ENCODE measurements at regions not wholly inside any gene's neighbourhood (a gene's known extent, or its start where the extent isn't known, plus 50 kb on each side); places are given as distances from the start of the nearest gene placed in this dataset.

GRCh38 chr16:14337303-14338191, 266.4 kb downstream of the MRTFB start:
- no peak for DNase-seq (ENCODE audit: low read depth in 2 of 2)

GRCh38 chr16:14335297-14335696, 264.2 kb downstream of the MRTFB start:
- DNase-seq (ENCODE audit: low read depth in 2 of 2) = no peak

DNA sequence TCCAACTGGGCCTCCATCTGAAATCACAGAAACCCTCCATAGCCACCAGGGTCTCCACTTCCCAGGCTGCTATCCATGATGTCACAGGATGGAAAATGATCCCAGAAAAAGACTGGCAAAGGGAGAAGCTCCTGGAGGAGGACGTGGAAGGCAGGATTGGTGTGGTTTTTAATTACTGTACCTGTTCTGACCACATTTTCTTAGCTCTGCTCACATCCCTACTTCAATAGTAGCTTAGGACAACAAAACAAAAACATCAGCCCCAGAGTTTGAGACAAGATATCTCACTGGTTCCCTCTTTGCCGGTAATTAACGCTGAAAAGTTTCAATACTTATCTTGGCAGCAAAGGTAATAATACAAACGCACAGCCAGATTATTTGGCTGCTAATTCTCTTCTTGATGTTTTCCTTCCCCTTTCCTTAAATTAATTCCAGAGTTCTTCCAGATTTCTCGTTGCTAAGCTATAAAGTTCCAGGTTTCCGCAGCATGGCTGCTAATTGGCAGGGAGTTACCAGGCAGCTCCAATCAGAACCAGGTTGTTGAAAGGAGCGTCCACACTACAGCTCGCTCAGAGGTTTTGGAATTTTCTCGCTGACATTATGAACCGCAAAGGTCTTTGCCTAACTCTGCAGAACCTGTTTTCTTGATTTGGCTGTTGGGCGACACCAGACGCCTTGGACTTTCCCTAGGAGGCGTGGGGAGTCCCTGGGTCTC, 263.4 kb downstream of the MRTFB start:
- no peak for DNase-seq (ENCODE audit: low read depth in 2 of 2)

GRCh38 chr16:14333361-14333760, 262.2 kb downstream of the MRTFB start:
- DNase-seq (ENCODE audit: low read depth in 2 of 2) = no peak

- DNase-seq (ENCODE audit: low read depth in 2 of 2) = no peak
Observed at GRCh38 chr16:14331020-14331419, 259.9 kb downstream of the MRTFB start.

GRCh38 chr16:14329727-14330350, 258.7 kb downstream of the MRTFB start:
- DNase-seq (ENCODE audit: low read depth in 2 of 2) = no peak

- DNase-seq (ENCODE audit: low read depth in 2 of 2) = no peak
Observed at GRCh38 chr16:14325502-14326401, 254.6 kb downstream of the MRTFB start.

DNA sequence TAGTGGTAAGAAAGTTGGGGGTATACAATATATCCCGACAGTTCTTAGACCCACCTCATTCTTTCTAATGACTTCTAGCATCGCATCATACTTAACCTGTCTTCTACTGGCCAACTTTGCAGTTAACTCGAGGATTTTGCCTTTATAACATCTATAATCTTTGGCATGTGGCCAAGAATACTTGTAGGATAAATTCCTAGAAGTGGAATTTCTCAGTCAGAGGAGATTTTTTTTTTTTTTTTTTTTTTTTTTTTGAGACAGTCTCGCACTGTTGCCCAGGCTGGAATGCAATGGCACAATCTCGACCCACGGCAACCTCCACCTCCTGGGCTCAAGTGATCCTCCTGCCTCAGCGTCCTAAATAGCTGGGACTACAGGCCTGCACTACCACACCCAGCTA, 253.5 kb downstream of the MRTFB start:
- DNase-seq (ENCODE audit: low read depth in 2 of 2) = no peak

DNA sequence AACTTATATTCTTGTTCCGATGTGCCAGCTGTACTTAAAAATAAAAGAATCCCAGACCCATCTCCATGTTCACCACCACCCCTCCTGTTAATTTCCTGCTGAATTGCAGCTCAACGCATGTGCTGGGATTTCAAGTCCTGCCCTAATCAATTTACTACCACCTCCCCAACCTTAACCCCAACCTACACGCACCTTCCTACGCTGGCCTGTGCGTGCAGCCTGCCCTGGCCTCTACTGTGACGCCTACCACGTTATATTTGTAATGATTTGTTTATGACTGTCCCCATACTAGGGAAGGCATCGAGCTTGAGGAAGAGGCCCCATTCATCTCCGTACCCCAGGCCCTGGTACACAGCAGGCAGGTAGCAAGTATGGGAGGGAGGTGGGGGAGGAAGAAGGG, 251.1 kb downstream of the MRTFB start:
- DNase-seq (ENCODE audit: low read depth in 2 of 2) = no peak

- DNase-seq (ENCODE audit: low read depth in 2 of 2) = no peak
Observed at GRCh38 chr16:14321542-14321941, 250.4 kb downstream of the MRTFB start.

DNA sequence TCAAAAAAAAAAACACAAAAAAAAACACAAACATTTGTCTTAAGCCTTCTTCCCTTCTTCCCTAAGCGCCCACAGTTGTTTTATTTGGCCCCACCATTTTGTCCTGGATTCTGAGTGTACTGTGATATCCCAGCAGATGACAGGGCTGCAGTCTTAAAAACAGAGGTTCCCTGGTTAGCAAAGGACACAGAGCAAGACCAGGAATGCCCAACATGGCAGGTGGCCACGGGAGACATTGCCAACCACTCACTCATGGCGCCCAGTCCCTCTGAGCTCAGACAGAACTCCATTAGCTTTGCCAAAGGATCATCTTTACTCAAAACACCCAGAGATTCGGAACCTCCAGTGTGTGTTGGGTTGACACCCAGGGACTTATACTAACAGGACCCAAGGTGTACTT, 249.3 kb downstream of the MRTFB start:
- DNase-seq (ENCODE audit: low read depth in 2 of 2) = no peak
